Spleen (tissue), 7 donors: ENCODE measurements at regions not wholly inside any gene's neighbourhood (a gene's known extent, or its start where the extent isn't known, plus 50 kb on each side); places are given as distances from the start of the nearest gene placed in this dataset.

Source experiments
- POLR2A ChIP-seq, 3 donors: fragments of 450-650 bp; IDR thresholded peaks; one replicate each; pipeline ENCODE4 v1.5.1; 2017; ENCODE audit warnings: antibody characterized with exemption in 3 of 3, mild to moderate bottlenecking in 1 of 3
- POLR2AphosphoS5 ChIP-seq, 3 donors: sonication (generic); formaldehyde crosslinking; IDR thresholded peaks; one replicate each; pipeline ENCODE4 v1.5.1; 2017; ENCODE audit warnings: antibody characterized with exemption in 3 of 3
- TF ChIP-seq, protein P1 (sequence below), 11 experiments: fragments of 200-600 bp in 7 of 11; fragments of 450-650 bp in 4 of 11; sonication (generic) in 4 of 11; IDR thresholded peaks in 8 of 11; conservative IDR thresholded peaks in 3 of 11; 1 replicate in 7 of 11; 2 replicates in 4 of 11; pipeline versions ENCODE4 v1.4.0 to v1.8.0; 2016 to 2021; ENCODE audit warnings: antibody characterized with exemption in 11 of 11, inconsistent platforms in 4 of 11, mild to moderate bottlenecking in 1 of 11
- donor health status: DM: no; HTN: no; CAD: no; lungs with moderate emphysema.
- donor health status: DM: no; HTN: no; CAD: no.
- donor health status: DM: no; HTN: no; CAD: no.

- TF ChIP-seq, protein P1, sequence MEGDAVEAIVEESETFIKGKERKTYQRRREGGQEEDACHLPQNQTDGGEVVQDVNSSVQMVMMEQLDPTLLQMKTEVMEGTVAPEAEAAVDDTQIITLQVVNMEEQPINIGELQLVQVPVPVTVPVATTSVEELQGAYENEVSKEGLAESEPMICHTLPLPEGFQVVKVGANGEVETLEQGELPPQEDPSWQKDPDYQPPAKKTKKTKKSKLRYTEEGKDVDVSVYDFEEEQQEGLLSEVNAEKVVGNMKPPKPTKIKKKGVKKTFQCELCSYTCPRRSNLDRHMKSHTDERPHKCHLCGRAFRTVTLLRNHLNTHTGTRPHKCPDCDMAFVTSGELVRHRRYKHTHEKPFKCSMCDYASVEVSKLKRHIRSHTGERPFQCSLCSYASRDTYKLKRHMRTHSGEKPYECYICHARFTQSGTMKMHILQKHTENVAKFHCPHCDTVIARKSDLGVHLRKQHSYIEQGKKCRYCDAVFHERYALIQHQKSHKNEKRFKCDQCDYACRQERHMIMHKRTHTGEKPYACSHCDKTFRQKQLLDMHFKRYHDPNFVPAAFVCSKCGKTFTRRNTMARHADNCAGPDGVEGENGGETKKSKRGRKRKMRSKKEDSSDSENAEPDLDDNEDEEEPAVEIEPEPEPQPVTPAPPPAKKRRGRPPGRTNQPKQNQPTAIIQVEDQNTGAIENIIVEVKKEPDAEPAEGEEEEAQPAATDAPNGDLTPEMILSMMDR (IDR thresholded peaks at IDR 0.05 in 8 of 11, conservative IDR thresholded peaks at IDR 0.05 in 3 of 11): no peak
- TF ChIP-seq POLR2A (IDR thresholded peaks at IDR 0.05): no peak
- TF ChIP-seq POLR2AphosphoS5 (IDR thresholded peaks at IDR 0.05): no peak
Observed at GRCh38 chr6:145228962-145229582, 506.2 kb downstream of the EPM2A start.
